DMS114 treated with DMSO at 0.1 percent for 48 hours (cell line): ENCODE measurements at regions not wholly inside any gene's neighbourhood (a gene's known extent, or its start where the extent isn't known, plus 50 kb on each side); places are given as distances from the start of the nearest gene placed in this dataset.

Source experiments
- DNase-seq: peaks from one replicate; lab custom pipeline; 2025; ENCODE audit not compliant: unreplicated experiment; lab: John Stamatoyannopoulos, UW

DNA sequence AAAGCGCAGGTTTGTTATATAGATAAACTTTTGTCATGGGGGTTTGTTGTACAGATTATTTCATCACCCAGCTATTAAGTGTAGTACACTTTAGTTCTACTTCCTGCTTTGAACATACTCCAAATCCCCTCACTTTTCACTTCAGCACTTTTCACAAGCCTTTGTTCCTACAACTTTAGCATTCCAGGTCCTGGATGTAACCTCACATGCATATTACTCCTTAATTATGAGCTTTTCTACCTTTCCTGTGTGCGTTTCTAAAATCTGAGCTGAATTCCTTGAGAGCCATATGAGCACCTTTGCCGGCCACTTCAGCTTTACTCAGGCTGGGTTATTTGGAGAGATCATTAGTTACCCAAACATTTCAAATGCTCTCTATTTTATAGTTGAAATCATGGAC is 179.2 kb upstream of the TNFAIP3 start:
- DNase-seq: no peak

DNA sequence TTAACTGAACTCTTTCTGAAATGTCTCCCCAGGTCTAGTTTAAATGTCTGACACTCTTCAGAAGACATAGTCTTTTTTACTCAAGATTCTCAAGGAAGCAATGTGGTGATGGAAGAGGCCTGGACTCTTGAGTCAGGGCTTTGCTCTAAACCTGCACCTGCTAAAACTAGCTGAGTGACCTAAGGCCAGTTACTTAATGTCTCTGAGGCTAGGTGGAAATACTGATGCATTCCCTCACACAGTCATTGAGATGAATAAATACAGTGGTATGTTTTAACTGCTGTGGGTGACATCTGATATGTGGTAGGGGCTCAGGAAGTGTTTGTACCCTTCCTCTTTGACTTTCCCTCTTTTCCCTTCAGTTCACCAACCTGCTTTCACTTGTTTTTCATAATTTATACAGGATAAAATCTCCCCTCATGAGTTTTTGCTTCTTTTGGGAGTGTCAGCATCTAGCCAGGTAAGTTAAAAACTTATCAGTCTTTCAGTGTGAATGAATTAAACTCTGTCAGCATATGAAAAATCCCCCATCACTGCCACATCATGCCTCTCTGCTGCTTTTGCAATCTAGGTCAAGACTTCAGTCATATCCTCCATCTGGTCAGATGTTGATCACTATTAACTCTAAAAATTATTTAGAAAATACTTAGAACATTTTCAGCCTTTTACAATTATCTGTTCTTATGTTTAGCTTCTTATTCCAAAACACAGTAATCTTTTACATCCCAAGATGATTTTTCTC is 178.7 kb upstream of the TNFAIP3 start:
- no peak for DNase-seq

DNA sequence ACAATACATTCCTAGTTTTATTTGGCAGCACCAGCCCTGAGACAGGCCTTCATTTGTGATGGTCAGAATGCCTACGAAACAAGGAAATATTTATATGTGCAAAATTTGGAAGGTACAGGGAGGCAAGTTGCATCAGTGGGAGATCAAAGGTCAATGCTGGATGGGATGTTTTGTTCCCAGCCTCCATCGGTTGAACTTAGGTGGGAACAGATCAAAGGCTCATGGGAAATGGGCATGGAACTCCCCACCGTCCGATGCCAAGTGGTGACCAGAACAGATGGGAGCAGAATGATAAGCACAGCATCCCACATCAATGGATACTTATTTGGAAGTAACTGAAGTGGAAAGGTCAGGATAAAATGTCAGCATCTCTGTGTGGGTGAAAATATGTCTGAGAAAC is 177.7 kb upstream of the TNFAIP3 start:
- no peak for DNase-seq

DNA sequence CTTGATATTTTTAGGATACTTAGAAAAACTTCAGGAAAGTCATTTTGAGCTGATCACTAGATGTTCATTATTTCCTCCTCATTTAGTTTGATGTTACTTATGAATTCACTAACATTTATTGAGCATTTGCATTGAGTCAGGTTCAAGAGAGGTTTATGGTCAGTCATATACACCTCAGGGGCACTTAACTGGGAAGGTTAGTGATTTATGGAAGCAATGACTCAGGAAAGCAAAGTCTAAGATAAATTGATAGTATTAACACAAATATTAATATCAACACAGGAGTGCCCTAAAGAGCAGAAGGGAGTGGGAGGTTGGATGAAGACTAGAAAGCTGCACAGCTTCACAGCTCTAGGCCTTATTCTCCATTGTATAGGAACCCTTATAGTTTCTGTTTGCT is 177.0 kb upstream of the TNFAIP3 start:
- DNase-seq: no peak

DNA sequence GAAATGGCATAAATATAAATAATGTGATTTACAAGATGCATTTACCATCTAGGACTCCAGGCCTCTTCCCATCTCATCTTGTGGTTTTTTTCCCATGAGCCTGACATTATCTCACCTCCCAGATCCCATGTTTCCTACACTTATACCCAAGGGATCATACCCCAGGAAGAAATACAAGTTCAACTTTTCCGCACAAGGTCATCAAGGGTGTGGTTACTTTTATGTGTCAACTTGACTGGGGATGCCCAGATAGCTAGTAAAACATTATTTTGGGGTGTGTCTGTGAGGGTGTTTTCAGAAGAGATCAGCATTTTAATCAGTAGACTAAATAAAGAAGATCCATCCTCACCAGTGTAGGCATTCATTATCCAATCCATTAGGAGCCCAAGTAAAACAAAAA is 176.3 kb upstream of the TNFAIP3 start:
- DNase-seq: no peak

DNA sequence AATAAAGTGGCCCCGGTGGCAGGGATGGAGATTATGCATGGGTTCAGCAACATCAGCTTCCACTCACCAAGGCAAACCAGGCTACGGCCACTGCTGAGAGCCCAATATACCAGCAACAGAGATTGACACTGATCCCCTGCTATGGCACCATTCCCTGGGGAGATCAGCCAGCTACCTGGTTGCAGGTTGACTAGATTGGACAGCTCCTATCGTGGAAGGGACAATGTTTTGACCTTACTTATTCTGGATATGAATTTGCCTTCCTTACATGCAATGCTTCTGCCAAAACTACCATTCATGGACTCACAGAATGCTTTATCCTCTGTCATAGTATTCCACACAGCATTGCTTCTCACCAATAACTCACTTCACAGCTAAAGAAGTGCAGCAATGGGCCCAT is 174.8 kb upstream of the TNFAIP3 start:
- no peak for DNase-seq

DNA sequence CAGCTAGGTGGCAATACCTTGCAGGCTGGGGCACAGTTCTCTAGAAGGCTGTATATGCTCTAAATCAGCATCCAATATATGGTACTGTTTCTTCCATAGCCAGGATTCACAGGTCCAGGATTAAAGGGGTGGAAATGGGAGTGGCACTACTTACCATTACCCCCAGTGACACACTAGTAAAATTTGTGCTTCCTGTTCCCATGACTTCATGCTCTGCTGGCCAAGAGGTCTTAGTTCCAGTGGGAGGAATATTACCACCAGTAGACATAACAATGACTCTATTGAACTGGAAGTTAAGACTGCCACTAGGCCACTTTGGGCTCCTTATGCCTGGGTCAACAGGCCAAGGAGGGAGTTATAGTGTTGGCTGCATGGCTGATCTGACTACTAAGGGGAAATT is 174.3 kb upstream of the TNFAIP3 start:
- DNase-seq: no peak

DNA sequence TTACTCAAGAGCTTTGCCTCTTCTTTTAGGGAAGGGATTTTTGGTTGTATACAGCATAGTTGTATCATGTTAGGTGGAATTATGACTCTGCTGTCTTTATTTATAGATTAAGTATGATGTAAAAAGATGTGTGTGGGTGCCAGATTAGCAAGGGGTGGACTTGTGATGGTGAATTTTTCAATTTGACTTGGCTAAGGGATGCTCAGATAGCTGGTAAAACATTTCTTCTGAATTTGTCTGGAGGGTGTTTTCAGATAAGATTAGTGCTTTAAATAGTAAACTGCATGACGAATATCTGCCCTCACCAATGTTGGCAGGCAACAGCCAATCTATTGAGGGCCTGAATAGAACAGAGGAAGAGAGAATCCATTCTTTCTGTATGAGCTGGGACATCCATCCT is 173.3 kb upstream of the TNFAIP3 start:
- no peak for DNase-seq

DNA sequence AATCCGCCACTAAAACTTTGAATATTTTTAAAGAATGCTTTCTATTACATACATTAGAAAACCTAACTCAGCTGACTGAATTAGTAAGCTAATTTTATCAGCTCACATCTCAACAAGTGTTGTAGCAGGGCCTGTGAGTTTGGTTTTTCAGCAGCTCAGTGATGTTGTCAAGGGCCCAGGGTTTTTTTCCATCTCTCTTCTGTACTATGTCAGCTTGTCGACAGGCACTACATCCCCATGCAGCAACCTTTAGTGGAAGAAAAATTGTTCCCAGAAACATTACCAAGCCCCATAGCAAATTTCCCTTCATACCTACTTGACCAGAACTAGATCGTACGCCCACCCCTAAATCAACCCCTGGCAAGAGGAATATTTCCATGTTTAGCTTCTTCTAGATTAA is 170.3 kb upstream of the TNFAIP3 start:
- DNase-seq: no peak

DNA sequence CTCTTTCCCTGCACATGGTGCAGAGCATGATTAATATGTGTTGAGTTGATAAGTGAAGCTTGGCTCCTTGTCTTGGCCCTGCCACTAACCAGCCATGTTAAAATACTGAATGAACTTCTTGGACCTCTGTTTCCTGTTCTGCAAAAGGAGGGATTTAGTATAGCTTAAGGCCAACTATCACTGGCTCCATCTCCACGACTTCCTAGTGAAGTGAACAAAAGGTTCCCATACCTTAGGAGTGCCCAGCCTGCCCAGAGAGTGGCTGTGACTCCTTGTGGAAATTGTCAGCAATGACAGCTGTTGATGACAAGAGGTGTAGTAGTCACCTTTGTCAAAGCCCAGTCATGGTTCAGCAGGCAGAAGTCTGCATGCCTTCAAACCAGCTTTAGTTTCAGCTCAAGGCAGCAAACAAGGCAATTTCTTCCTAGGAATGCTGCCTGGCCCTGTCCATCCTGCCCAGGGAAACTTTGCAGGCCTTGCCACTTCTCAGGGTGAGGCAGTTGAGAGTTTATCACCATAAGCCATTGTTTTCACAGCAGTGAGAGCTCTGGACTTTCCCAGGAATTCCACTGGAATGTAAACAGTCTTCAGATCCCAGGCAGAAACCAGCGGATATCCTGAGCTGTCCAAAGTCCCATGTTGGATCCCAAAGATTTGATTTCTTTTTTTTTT is 169.7 kb upstream of the TNFAIP3 start:
- DNase-seq: no peak

DNA sequence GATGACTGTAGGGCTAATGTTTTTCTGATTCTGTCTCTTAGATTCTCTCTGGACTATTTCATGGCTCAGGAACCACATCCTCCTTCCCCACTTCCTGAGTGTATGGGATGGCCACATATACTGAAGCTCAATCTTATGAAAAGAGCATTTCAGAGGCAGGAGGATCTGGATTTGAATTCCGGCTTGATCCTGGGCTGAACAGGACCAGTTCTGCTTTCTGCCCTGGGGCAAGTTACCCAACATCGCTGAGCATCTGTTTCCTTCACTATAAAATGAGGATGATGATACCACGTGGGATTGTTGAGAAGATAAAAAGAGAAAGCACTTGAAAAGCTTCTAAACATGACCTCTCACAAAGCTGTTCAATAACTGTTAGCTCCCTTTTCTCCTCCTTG is 168.4 kb upstream of the TNFAIP3 start:
- DNase-seq: no peak

DNA sequence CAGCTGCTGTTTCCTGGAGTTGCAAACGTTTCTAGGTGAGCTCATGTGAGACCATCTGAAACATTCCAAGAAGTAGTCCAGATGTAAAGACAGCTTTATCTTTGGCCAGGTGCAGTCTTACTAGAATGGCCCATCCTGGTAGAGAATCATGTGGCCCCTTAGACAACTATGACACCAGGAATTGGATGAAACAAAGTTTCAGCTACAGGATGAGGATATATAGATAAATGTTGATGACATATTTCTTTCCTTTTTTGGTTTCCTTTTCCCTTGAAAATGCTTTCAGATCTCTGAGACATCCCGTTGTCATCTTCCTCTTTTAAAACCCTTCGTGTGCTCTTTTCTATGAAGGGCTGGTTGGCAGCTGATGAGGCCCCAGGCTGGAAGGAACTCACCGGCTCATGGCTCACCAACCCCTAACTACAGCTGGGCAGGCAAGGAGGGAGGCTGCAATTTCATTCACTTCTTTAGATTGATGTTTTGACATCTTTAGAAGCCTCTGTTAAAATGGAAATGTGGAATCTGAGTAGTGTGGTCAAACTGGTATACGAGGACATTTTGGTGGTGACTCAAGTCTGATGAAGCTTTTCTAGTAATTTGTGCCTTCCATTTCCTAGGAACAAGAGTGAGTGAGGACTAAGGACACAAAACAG is 167.9 kb upstream of the TNFAIP3 start:
- no peak for DNase-seq

DNA sequence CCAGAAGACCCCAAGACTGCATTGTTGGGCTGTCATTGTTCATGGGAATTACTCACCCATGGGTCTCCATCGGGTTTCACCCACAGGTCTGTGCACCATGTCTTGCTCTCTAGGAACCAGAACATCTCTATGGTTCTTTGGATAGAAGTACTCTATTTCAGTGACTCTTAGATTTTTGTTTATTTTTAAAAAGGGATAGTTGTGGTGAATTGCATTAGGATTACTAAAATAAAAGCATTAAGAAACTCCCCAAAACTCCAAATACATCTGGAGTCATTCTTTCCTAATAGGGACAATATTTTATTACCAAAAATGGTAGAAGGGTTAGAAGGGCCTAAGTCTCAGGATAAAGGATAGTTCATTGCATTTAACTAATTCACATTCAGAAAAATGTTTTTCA is 166.9 kb upstream of the TNFAIP3 start:
- DNase-seq: no peak

DNA sequence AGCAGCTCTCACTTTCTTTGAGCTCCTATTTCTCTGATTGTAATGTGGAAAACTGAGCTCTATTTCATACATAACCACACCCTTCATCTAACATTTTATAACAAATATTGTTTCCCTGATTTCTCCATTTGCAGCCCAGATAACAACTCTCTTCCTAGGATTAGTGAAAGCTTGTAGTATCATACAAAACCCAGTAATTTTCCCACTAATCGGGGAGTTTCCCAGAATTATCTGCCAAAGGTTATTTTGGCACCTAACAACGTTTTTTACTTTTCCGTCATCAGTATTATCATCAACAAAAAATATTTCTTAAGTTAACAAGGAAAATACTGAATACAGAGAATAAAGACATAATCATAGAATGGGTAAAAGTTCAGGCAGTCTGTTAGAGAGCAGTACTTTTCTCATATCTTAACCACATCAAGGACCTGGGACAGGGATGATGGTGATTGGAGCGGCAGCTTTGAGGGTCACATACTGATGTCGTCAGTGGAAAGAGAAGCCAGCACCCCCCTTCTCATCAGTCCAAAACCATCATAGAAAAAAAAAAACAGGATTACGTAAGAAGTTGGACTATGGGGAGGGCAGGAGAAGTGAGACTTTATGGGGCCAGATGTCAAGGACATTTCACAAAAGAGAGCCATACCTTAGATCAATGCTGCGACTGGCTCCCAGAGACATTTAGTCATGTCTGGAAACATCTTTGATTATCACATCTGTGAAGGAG is 166.1 kb upstream of the TNFAIP3 start:
- DNase-seq: no peak

DNA sequence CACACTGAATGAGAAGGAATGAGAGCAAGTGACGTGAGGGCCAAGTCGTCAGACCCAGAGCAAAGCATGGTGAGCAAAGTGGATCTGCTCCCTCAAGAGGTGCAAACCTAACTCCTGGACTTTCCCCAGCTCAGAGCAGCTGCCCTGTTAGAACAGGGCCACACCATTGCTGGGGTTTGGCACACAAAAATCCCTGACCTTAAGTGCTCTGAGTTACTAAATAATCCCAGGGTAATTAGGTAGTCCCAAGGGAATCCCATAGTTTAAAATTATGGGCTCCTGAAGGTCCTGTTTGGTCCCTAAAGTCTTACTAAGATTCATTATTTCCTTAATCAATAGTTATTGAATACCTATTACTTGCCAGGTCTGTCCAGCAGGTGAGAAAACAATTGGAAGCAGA is 165.1 kb upstream of the TNFAIP3 start:
- no peak for DNase-seq

DNA sequence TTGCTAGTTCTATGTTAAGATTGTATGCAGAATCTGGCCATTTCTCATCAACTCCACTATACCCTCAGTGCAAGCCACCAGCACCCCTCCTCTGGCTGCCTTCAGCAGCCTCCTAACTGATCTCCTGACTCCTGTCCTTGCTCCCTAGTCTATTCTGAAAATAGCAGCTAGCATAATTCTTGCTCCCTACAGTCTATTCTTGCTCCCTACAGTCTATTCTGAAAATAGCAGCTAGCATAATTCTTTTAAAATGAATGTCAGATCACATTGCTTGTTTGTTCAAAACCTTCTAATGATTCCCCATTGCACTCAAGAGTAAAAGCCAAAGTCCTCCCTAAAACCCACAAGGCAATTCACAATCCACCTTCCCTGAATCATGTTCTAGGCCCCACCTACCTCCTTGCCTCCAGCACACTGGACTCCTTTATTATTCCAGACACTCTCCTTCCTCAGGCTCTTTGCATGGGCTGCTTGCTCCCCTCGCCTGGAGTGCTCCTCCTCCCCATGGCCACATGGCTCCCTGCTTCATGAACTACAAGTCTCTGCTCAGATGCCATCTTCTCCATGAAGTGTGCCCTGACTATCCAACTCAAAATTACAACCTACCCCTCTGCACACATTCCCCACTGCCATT is 164.2 kb upstream of the TNFAIP3 start:
- no peak for DNase-seq

DNA sequence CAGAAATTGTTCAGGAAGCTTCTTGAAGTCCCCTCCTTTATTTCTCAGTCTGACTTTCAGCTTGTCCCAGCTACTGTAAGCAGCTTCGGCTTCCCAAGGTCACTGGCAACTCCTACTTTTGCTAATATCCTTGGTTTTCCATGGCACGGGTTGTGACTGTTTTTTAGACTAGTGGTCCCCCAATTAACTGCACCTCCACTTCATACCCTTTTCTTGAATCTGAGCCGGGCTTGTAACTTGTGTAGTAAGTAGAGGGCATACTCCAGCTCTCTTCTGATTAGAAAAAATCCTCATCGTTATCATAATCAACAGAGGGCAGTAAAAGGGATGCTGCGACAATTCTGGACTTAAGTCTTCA is 162.3 kb upstream of the TNFAIP3 start:
- DNase-seq: no peak

DNA sequence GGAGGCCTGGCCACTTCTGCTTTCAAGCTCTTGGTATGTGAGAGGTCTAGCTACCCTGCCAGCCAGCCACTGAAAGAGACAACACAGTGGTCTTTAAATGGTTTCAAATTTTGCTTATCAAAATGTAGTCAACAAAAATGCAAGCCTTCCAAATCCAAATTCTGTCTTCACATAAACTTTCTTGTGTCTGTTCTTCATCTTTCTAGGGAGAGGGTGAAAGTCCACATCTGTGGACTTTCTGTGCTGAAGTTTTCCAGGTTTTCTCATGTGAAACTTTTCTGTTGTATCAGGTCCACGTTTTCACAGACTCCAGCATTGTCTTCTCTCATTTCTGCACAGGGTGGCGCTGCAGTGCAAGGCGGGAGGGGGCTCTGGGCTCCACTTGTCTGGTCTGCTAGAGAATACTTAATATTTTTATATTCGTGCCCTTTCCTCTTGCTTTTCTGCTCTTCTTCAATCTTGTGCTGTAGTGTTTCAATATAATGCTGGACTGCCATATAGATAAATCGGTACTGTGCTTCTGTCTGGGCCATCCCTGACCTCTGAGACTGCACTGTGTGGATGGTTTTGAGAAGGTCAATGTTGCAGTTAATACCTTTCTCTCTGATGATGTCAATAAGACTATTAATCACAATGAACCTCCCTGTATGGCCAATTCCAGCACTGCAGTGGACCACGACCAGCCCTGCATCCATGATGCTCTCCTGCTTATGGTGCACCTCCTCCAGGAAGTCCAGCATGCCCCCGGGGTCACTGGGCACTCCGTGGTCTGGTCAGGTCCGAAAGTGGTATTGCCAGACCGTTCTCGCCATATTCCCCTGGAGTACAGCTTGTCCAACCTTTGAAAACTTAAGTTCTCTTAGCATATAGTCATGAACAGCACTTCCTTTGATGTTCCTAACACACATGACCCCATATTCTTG is 161.6 kb upstream of the TNFAIP3 start:
- no peak for DNase-seq

DNA sequence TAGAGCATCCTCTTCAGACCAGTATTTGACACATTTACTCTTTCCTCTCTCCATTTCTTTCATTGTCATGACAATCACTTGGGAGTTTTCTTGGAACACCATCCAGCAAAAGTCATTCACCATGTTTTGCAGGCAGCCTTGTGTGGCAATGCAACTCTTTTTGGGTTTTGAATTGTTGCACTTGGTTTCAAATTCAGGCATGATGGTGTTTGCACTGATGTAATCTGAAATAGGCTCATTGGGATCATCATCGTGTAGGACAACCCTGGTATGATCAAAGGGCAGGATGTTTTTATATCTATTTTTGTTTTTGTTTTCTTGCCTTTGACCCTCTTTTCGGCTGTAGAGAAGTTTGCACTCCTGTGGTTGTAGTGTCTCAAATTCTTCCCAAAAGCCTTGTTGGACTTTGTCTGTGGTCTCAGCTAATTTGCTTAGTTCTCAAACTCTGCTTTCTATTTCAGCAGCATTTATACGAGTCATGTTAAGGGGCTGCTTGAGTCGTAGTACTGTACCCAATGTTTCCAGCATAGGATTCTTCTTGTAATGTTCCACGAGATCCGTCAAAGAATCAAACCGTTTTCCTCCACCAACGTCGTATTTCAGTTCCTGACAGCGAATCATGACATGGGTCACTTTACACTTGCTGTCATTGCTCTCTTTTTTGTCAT is 160.8 kb upstream of the TNFAIP3 start:
- no peak for DNase-seq
